HG03460 (cell line): ENCODE measurements at regions not wholly inside any gene's neighbourhood (a gene's known extent, or its start where the extent isn't known, plus 50 kb on each side); places are given as distances from the start of the nearest gene placed in this dataset.
"Not testable (repeated sequence)": the region's sequence is repeated elsewhere in the genome, so short reads cannot be mapped to it uniquely, and the experiment has no call there.

Source experiments
- ATAC-seq: cut with Tn5 transposase; IDR thresholded peaks from one replicate; pipeline ENCODE4 v1.9.1; 2021; ENCODE audit not compliant: unreplicated experiment

- no peak for ATAC-seq
Observed at GRCh38 chr6:34646714-34647113, 49.9 kb downstream of the ILRUN start.

GRCh38 chr6:34645627-34646026 lies 50.9 kb downstream of the ILRUN start:
- no peak for ATAC-seq

GRCh38 chr6:34644716-34645115 lies 51.9 kb downstream of the ILRUN start:
- ATAC-seq: no peak

- no peak for ATAC-seq
Observed at GRCh38 chr6:34642427-34642826, 54.1 kb downstream of the ILRUN start.

- ATAC-seq: not testable (repeated sequence)
Observed at GRCh38 chr6:34640074-34640849, 56.3 kb downstream of the ILRUN start.

- peak; percentile 84 for ATAC-seq
Observed at GRCh38 chr6:34638834-34639736, 57.5 kb downstream of the ILRUN start.

GRCh38 chr6:34633785-34634184 lies 62.8 kb downstream of the ILRUN start:
- no peak for ATAC-seq

GRCh38 chr6:34633256-34633655 lies 63.3 kb downstream of the ILRUN start:
- ATAC-seq: no peak

GRCh38 chr6:34630040-34630439 lies 66.5 kb downstream of the ILRUN start:
- no peak for ATAC-seq

- no peak for ATAC-seq
Observed at GRCh38 chr6:34627296-34627695, 69.3 kb downstream of the ILRUN start.

- ATAC-seq: no peak
Observed at GRCh38 chr6:34618430-34619182, 62.5 kb upstream of the SPDEF start.

GRCh38 chr6:34617231-34617630 lies 61.1 kb upstream of the SPDEF start:
- no peak for ATAC-seq

- no peak for ATAC-seq
Observed at GRCh38 chr6:34616227-34616585, 60.1 kb upstream of the SPDEF start.

- ATAC-seq: no peak
Observed at GRCh38 chr6:34615574-34616226, 59.6 kb upstream of the SPDEF start.

GRCh38 chr6:34610819-34611477 lies 54.8 kb upstream of the SPDEF start:
- no peak for ATAC-seq

- no peak for ATAC-seq
Observed at GRCh38 chr6:34608321-34609091, 52.4 kb upstream of the SPDEF start.

GRCh38 chr6:34606477-34607265 lies 50.5 kb upstream of the SPDEF start:
- ATAC-seq: no peak
